A549 (cell line): ENCODE measurements at regions not wholly inside any gene's neighbourhood (a gene's known extent, or its start where the extent isn't known, plus 50 kb on each side); places are given as distances from the start of the nearest gene placed in this dataset.

Experiments
- BHLHE40 ChIP-seq: IDR thresholded peaks from 2 replicates; pipeline ENCODE4 v1.6.1; 2012; ENCODE audit warnings: low read depth, low read length, inconsistent platforms
- EP300 ChIP-seq, 2 experiments: fragments of >200 bp; sonication (Bioruptor Twin); formaldehyde crosslinking; IDR thresholded peaks; 2 replicates in 1 of 2; 3 replicates in 1 of 2; pipeline ENCODE4 v1.6.1; 2016 to 2017
- HDAC2 ChIP-seq: fragments of 200-600 bp; sonication (generic); IDR thresholded peaks from 2 replicates; pipeline ENCODE4 v1.6.1; 2016
- JUNB ChIP-seq: fragments of >200 bp; sonication (Bioruptor Twin); formaldehyde crosslinking; IDR thresholded peaks from 2 replicates; pipeline ENCODE4 v1.6.1; 2016
- KDM1A ChIP-seq: fragments of 200-600 bp; sonication (generic); IDR thresholded peaks from 2 replicates; pipeline ENCODE4 v1.6.1; 2016; ENCODE audit warnings: low read depth, mild to moderate bottlenecking
- RAD21 ChIP-seq, 2 experiments: fragments of >200 bp in 1 of 2; sonication (Bioruptor Twin) in 1 of 2; formaldehyde crosslinking in 1 of 2; IDR thresholded peaks in 1 of 2; conservative IDR thresholded peaks in 1 of 2; 2 replicates in 1 of 2; 3 replicates in 1 of 2; pipeline ENCODE4 v1.6.1; 2012 to 2018; ENCODE audit warnings: inconsistent platforms in 1 of 2
- TF ChIP-seq, protein P1 (sequence below): fragments of >200 bp; sonication (Bioruptor Twin); formaldehyde crosslinking; IDR thresholded peaks from 3 replicates; pipeline ENCODE4 v1.5.1; 2016

- TF ChIP-seq RAD21 (conservative IDR thresholded peaks at IDR 0.05 in 1 of 2, IDR thresholded peaks at IDR 0.05 in 1 of 2) (no peak), HDAC2 (no peak), BHLHE40 (no peak), JUNB (no peak), KDM1A (no peak), EP300 (IDR thresholded peaks at IDR 0.05) (no peak)
- TF ChIP-seq, protein P1, sequence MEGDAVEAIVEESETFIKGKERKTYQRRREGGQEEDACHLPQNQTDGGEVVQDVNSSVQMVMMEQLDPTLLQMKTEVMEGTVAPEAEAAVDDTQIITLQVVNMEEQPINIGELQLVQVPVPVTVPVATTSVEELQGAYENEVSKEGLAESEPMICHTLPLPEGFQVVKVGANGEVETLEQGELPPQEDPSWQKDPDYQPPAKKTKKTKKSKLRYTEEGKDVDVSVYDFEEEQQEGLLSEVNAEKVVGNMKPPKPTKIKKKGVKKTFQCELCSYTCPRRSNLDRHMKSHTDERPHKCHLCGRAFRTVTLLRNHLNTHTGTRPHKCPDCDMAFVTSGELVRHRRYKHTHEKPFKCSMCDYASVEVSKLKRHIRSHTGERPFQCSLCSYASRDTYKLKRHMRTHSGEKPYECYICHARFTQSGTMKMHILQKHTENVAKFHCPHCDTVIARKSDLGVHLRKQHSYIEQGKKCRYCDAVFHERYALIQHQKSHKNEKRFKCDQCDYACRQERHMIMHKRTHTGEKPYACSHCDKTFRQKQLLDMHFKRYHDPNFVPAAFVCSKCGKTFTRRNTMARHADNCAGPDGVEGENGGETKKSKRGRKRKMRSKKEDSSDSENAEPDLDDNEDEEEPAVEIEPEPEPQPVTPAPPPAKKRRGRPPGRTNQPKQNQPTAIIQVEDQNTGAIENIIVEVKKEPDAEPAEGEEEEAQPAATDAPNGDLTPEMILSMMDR, result no peak
Observed at GRCh38 chr6:144921206-144921975, 636.3 kb downstream of the UTRN start.
